SHP77 (cell line): ENCODE measurements at regions not wholly inside any gene's neighbourhood (a gene's known extent, or its start where the extent isn't known, plus 50 kb on each side); places are given as distances from the start of the nearest gene placed in this dataset.

ENCODE experiments used
- DNase-seq, 2 experiments: peaks; one replicate each; lab custom pipeline; 2025; lab: John Stamatoyannopoulos, UW

DNA sequence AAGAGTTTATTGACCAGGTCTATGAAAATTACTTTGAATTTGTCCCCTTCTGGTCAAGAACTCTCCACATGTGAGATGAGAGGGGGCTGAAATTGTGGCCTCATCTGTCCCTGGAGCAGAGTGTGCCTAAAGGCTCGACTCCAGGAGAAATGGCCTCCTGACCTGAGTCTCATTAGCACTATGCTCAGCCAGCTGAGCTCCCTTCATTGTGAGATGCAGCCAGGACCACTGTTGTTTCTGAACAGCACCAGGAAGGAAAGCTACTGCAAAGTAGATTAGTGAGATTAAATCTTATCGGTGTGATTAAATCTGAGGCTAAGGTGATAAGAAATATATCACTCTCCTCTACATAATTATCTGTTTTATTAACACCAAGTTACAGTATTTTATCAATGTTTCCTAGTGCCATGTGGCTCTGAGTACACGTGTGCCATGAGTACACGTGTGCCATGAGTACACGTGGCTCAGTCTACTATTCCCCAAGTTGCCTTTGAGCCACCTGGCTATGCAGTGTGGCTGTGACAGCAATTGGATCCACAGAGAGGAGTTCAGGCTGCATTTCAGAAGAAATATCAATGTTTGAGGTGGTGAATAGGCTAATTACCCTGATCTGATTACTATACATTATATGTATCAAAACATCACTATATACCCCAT lies 126.9 kb downstream of the IPMK start:
- DNase-seq = no peak

GRCh38 chr10:58140054-58140453 lies 127.6 kb downstream of the IPMK start:
- DNase-seq = no peak

- no peak for DNase-seq
Observed at GRCh38 chr10:58137813-58138212, 129.9 kb downstream of the IPMK start.

DNA sequence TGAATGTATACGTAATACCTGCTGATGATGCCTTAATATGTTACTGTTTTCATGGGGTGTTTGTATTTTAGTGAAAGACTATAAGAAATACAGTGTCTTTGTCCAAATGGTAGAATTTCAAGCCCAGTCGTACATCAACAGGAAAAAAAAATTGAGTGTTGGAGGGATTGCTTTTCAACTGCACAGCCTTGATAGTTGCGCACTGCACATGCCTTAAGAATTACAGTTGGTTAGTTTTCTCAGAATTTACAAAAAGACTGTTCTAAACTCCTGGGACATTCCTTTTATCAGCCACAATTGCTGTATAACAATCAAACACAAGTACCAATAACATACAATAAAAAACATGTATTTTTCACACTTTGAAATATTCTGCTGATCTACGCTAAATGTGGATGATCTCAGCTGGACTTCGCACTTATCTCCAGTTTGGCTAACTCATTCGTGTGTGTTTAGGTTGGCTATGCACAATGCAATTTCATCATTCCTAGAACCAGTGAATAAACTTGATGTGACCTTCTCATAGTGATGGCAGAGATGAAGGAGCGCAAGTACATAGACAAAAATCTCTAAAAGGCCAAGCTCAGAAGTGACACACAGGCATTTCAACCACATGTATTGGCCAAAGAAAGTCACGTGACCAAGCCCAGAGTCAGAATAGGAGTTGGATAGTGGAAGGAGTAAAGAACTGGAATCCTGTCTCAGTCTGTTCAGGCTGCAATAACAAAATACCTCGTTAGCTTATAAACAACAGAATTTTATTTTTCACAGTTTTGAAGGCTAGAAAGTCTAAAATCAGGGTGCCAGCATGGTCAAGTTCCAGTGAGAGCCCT lies 152.3 kb downstream of the IPMK start:
- DNase-seq = no peak

DNA sequence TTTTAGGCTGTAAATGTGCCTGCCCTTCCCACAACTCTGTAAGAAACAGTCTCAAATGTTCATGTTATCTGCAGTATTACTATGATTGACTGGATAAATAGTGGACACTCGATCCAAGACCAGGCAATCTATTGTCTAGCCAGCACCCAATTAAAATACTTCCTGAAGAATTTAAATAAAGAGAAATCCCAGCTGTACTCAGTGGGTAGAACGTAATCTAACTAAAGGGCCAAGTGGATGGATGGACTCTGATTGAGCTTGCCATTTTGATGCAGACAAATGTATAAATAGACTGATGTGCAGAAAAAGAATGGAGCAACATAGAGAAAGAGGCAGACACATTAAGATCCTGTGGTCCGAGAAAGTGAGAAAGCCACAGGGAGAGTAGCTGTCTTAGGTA lies 158.0 kb downstream of the IPMK start:
- no peak for DNase-seq

DNA sequence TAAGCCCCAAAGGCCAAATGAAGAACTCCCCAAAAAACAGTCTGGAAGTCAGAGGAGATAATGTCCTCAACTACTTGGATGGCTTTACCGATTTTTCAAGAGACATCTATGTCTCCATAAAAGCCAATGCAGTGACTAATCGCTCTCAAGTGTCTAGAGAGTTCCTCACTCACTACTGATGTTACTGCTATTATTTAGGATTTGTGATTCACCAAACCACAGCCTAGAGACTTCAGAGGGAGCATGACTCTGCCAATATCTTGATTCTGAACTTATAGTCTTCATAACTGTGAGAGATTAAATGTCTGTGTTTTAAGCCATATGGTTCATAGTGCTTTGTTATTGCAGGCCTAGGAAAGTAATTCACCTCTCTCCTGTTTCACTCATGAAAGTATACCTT lies 160.2 kb downstream of the IPMK start:
- DNase-seq = no peak

- DNase-seq = no peak
Observed at GRCh38 chr10:58106211-58107035, 161.3 kb downstream of the IPMK start.

GRCh38 chr10:58104351-58104751 lies 163.3 kb downstream of the IPMK start:
- no peak for DNase-seq

DNA sequence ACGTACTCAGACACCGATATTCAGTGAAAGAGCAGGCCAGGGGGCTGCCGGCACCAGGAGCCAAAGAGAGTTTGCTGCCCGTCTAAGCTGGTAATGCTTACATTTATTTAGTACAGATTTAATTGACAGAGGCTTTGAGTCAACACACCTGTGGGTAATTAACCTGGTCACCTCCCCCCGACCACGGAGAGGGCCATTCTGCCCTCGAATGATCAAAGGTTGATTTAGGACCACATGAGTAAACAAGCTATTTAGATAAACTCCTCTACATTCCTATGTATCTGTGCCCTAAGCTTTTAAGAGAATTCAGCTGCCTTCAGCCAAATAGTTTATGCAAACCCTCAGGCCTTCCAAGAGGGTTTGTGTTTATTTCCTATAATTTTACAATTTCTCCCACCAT lies 164.8 kb downstream of the IPMK start:
- DNase-seq = no peak

GRCh38 chr10:58101682-58102081 lies 166.0 kb downstream of the IPMK start:
- DNase-seq = no peak

DNA sequence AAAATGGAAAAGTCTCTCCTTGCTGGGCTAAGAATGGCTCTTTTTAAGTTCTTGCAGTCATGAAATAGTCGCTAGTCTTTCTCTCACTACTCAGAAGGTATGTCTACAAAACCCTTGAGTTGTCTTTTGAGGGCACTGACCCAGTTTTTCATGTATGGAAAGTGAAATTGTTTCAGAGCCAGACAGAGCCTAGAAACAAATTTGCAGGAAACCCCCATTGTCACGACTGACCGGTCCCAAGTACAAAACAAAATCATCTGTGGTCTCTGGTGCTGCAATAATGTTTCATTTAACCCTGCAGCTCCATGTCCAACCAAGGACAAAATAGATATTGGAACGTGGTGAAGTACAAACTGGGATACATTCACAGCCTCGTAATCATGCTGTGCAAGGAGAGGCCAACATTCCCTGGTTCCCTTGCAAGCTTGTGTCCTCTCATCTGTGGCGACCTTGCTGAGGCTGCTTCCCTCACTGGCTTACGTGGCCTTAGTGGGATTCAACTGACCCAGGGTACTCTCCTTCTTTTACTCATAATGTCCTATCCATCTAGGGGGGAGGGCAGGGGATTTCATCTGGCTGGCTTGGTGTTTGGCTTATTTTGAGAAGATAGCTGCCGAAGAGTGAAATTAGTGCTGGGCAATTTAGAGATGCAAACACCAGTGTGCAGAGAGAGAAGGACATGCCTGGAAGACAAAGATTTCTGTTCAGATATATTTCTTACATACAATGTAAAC lies 172.5 kb downstream of the IPMK start:
- DNase-seq = no peak

GRCh38 chr10:58091886-58092285 lies 175.8 kb downstream of the IPMK start:
- no peak for DNase-seq

DNA sequence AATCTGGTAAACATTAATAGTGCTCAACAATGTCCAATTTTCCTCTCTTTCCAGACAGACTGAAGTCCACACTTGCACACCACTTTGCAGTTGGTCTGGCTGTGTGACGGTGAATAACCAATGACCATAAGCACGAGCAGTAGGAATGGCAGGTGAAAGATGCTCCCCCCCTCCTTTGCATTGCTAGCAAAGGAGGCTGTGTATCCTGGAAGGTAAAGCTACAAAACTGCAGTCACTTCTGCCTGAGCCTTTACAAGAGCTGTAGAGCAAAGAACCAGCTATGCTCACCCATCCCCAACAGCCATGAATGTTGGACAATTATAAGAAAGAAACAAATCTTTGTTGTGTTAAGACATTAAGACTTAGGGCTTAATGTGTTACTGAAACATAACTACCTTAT lies 178.0 kb downstream of the IPMK start:
- no peak for DNase-seq

DNA sequence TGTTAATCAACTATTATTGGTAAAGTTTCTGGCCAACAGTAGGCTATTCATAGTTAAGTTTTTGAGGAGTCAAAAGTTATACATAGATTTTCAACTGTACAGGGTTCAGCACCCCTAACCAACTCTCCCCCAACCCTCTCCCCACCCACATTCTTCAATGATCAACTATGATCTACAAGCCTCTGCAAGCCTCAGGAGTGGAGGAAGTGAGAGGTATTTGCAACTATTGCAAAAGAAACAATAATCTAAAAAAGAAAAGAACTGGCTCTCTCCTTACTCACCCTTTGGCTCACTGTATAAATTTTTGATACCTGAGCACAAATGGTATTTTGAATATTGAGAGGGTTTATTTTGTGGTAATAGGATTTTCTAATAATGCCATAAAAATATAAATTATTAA lies 179.8 kb downstream of the IPMK start:
- no peak for DNase-seq

GRCh38 chr10:58086763-58087150 lies 180.9 kb downstream of the IPMK start:
- no peak for DNase-seq

GRCh38 chr10:58086144-58086762 lies 181.4 kb downstream of the IPMK start:
- no peak for DNase-seq

GRCh38 chr10:58082248-58082647 lies 185.4 kb downstream of the IPMK start:
- no peak for DNase-seq

GRCh38 chr10:58081353-58081752 lies 186.3 kb downstream of the IPMK start:
- DNase-seq = no peak

DNA sequence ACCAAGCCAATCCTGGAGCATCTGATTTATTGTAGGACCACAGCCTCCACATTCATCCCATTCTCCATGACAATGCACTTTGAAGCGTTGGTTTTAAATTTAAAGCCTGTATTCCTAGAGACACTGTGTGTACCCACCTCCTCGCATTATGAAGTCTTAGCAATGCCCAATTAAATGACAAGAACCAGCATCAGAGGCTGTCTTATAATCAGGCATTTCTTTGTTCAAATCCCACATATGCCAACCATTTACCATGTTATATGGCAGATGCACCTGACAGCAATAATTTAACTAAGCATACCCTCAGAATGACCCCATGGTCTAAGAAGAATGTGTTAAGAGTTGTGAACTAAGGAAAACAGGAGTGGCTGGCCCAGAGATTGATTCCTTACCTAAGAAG lies 188.2 kb downstream of the IPMK start:
- no peak for DNase-seq

DNA sequence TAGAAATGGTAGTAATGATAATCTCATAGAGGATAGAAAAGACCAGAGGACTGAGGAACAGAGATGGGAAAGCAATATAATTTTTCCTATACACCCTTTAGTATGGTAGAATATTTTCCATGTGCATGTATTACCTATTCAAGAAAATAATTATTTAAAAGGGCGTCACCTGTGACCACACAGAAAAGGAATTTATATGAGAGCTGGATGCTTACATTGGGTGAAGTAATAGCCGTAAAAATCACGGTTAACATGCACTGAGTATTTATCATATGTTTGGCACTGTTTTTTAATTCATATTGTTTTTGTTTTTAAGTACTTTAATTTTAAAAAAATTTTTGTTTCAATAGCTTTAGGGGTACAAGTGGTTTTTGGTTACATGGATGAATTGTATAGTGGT lies 195.1 kb downstream of the IPMK start:
- DNase-seq = no peak

- no peak for DNase-seq
Observed at GRCh38 chr10:58070956-58071355, 196.7 kb downstream of the IPMK start.

DNA sequence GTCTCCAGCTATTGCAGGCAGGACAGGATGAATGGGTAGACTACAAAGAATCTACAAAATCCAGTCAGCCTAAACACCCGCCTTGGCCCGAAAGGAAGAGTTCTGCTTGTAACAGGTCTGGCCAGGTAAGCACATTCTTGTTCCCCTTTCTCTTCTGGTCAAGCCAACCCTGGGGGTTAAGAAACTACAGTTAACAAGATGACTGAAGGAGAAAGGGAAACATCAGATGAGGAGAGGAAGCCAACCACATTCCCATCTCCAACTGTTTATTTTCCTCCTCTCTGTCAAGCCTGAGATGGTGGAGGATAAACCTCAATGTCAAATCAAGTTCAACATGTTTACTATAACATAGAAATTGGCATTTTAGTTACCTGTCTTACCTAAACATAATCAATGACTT lies 198.9 kb downstream of the IPMK start:
- no peak for DNase-seq
